Posterior cingulate gyrus (tissue), 11 donors: ENCODE measurements at regions not wholly inside any gene's neighbourhood (a gene's known extent, or its start where the extent isn't known, plus 50 kb on each side); places are given as distances from the start of the nearest gene placed in this dataset.
"Not testable (repeated sequence)": the region's sequence is repeated elsewhere in the genome, so short reads cannot be mapped to it uniquely, and the experiment has no call there.

Source experiments
- DNase-seq, 10 donors: peaks; one replicate each; pipeline versions ENCODE4 v3.0.0 to v3.0.0-alpha.2; 2020 to 2021; ENCODE audit warnings: mixed read lengths in 3 of 10
- intact Hi-C: fragments of 100-400 bp; cut with DNase I; formaldehyde crosslinking; loops from one replicate; pipeline ENCODE4 v1.15.1; 2023

DNA sequence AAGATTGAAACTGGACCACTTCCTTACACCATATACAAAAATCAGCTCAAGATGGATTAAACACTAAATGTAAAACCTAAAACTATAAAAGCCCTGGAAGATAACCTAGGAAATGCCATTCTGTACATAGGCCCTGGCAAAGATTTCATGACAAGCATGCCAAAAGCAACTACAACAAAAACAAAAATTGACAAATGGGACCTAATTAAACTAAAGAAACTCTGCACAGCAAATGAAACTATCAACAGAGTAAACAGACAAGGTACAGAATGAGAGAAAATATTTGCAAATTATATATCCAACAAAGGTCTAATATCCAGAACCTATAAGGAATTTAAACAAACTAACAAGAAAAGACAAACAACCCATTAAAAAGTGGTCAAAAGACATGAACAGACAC, 173.1 kb upstream of the CCDC54 start:
- DNase-seq, result no peak
- intact Hi-C loops, result no loop called here

- intact Hi-C loops, result no loop called here
- DNase-seq, result no peak
Observed at GRCh38 chr3:107205358-107205757, 171.9 kb upstream of the CCDC54 start.

DNA sequence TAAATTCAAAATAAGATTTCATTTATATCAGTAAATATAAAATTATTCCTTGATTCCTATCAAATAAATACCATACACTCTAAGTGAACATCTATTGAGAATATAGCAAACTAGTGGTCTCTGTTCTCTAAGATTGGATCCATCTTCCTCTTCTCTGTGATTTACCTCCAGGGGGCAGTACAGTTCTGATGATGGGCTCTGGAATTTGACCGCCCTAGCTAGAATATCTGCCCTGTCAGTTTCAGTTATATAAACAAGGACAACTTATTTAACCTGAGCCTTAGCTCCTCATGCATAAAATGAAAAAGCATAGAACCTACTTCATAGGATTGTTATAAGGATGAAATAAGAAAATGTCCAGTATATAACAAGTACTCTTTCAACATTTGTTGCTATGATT, 171.1 kb upstream of the CCDC54 start:
- DNase-seq, result peak in 2 of 10 donors; percentile 23 to 45
- intact Hi-C loops, result no loop called here

- intact Hi-C loops, result no loop called here
- no peak for DNase-seq
Observed at GRCh38 chr3:107206945-107207344, 170.3 kb upstream of the CCDC54 start.

DNA sequence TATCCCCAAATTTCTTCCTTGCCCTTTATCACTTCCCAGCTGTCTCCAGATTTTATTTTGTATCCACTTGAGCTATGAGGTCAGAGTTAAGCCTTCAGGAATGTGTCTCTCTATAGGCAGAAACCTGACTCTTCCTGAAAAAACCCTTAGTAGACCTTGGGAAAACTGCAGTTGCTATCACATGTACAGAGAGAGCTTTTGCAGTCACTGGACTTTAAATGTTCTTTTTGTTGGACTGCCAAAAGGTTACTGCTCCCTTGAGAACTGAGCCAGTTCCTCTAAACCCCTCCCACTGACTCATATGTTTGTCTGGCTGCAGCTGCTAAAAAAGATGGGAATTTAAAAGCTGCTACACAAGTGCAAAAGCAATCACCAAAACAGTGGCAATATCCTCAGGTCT, 169.1 kb upstream of the CCDC54 start:
- intact Hi-C loops, result no loop called here

GRCh38 chr3:107208796-107209195, 168.4 kb upstream of the CCDC54 start:
- intact Hi-C loops, result no loop called here
- DNase-seq, result no peak

More for the DNA sequence above, 169.1 kb upstream of the CCDC54 start:
- DNase-seq, result no peak

DNA sequence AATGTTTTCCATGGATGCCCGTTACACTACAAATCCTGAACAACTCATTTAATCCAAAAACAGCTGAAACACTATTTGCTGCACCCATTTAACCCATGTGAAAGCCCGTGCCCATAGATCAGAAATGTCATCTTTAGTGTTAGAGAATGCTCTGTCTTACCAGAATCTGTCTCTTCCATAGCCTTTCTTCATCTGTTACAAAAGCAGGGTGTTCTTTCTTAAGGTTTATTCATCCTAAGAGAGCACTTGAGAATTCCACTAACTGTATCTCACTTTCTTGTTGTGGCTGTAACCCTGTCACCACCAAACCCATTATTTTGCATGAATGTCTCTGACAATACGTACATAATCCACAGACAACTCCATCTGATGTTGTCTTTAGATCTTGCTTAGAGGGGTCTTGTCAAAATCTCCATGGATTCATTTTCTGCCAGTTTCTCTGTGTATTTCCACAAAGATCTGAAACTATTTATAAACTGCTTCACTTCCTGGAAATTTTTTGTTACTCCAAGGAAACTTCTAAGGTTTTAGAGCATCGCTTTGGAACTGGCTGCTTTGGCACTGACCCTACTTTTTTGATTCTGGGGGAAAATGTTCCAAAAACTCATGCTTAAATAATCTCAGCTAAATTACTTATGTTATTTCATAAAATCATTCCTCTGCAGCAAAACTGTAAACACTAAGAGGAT, 167.8 kb upstream of the CCDC54 start:
- intact Hi-C loops, result no loop called here
- no peak for DNase-seq

DNA sequence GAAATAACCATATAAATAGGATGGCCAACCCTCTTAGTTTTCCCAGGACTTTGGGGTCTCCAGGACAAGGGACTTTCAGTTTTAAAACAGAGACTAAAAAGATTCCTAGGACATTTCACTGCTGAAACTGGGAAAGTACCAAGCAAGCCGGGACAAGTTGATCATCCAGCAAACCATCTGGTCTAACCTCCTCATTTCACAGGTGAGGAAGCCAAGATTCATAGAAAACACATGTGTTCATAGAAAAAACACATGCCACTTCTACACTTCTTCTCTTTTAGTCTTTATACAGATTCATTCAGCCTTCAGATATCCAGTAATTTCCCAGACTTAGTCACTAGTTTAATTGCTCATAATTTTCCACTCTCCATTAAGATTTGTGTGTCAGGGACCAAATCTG, 165.6 kb upstream of the CCDC54 start:
- no peak for DNase-seq
- intact Hi-C loops, result loop anchor here (2.0 kb wide), 1 partner anchor 23 kb away; no protein-coding TSS in a partner anchor

- intact Hi-C loops, result no loop called here
- DNase-seq, result no peak
Observed at GRCh38 chr3:107212618-107213017, 164.6 kb upstream of the CCDC54 start.

GRCh38 chr3:107213044-107213669, 164.1 kb upstream of the CCDC54 start:
- DNase-seq, result no peak
- intact Hi-C loops, result no loop called here

DNA sequence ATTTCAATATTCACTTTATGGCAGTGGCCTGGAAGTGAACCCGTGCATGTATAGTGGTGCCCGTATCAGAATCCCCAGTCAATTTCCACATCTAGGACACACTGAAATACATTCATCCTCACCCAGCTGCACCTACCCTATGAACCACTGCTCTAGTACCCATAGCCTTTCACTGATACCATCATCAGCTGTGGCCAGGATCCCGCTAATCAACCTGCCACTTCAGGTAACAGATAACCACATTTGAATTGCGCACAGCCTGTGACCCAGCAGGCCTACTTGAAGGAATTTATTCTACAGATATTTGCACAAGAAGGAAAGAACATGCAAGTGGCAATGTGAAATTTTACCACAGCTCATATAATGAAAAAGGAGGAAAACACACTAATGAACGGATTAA, 161.0 kb upstream of the CCDC54 start:
- DNase-seq, result no peak

DNA sequence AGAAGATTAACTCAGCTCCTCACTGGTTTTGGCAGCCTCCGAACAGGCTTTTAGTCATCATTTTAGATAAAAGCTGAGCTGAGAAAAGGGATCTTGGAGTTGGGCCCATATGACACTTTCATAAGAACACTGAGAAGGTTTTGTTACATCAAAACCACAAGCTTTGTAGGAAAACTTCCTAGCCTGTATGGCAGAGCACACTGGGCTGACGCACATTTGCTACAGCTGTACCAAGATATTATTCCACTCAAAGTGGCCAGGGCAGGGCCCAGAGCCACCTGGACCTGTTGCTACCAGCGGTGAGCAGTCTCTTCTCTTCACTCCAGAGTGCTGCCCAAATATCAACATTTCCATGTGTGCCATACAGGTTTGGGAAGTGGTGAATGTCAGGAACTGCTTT, 160.5 kb upstream of the CCDC54 start:
- intact Hi-C loops, result no loop called here
- DNase-seq, result peak in 1 of 10 donors; percentile 75

More for the DNA sequence above, 161.0 kb upstream of the CCDC54 start:
- intact Hi-C loops, result no loop called here

- no peak for DNase-seq
Observed at GRCh38 chr3:107217172-107217571, 160.1 kb upstream of the CCDC54 start.

DNA sequence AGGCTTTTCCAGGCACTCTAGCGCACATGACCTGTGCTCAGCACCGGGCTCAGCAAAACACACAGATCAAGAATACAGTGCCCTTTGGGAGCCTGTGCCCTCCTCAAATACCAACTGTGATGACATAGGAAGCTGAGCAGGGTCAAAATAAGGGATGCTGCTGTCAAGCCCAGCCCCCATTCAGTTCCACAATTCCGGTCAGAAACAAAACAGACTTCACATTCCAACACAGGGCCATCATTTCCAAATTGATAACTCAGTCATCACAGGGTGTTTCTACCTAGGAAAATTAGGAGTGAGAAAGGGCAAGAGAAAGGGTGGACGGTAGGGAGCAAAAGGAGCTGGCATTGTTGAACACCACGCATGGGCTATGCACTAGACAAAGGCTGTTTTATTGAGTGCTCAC, 158.4 kb upstream of the CCDC54 start:
- intact Hi-C loops, result no loop called here
- DNase-seq, result no peak

More at GRCh38 chr3:107217172-107217571, 160.1 kb upstream of the CCDC54 start:
- intact Hi-C loops, result no loop called here

- intact Hi-C loops, result no loop called here
- DNase-seq, result no peak
Observed at GRCh38 chr3:107220538-107220937, 156.7 kb upstream of the CCDC54 start.

- intact Hi-C loops, result no loop called here
- DNase-seq, result no peak
Observed at GRCh38 chr3:107221856-107222255, 155.4 kb upstream of the CCDC54 start.

DNA sequence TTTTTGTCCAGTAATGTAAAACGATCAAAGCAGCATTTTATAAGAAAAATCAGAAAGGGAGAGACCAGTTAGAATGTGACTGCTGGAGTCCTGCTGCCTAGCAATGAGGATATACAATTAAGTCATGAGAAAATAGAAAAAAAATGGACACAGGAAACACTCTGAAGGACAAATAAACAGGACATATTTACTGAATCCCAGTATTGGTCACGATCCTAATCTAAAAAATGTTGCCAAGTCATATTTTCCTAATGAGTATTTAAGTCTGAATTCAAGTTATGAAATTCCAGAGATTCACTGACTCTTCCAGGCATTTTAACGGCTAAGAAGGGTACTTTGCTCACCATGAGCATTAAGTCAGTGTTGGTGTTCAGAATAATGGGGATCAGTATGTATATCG, 154.3 kb upstream of the CCDC54 start:
- intact Hi-C loops, result no loop called here

DNA sequence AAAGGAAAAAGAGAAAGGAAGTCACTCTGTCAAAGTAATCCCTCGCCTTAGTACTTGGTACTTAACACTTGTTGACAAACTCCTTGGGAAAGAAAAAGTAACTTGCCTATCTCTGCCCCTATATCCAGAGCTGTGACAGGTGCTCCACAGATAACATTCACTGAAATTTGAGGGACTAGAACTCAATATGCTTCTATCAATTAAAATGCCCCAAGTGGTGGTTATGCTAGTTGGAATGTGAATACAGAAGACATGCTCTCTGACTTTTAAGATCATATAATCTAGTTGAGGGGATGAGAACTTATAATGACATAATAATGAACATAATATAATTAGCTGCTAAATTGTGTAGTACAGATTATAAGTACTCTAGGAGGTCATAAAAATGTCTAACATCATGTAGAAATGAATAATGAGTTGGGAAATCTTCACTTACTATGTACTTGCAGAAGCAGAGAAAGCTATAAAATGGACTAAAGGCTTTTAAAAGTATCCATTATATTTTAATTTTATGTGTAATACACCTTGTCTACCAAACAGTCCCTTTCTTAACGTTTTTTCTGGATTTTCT, 153.1 kb upstream of the CCDC54 start:
- intact Hi-C loops, result no loop called here
- DNase-seq, result no peak

More for the DNA sequence above, 154.3 kb upstream of the CCDC54 start:
- DNase-seq, result no peak

DNA sequence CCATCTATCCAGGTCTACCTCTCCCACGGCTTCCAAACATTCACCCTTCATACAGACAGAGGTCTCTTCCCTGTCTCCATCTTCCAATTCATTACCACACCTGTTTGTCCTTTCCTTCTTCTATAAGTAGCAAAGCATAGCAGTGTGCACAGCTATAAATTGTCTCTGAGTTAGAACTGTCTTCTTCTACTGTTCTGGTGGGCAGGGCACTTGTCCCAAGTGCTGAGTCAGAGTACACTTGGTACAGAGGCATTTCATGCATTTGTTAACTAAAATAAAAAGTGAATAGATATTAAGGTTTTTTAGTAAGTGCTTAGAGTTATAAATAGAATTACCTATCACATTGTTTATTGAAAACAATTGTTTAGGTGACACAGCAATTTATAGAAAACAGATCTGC, 150.1 kb upstream of the CCDC54 start:
- intact Hi-C loops, result no loop called here
- DNase-seq, result no peak

DNA sequence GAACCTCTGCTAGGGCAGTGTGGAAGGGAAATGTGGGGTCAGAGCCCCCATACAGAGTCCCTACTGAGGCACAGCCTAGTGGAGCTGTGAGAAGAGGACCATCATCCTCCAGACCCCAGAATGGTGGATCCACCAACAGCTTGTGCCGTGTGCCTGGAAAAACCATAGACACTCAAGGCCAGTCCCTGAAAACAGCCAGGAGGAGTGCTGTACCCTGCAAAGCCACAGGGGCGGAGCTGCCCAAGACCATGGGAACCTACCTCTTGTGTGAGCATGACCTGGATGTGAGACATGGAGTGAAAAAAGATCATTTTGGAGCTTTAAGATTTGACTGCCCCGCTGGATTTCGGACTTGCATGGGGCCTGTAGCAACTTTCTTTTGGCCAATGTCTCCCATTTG, 143.4 kb upstream of the CCDC54 start:
- intact Hi-C loops, result loop anchor here (2.0 to 10.0 kb wide), 4 partner anchors 23 to 1241 kb away; partner anchors contain the start of gene BBX
- DNase-seq, result not testable (repeated sequence)

DNA sequence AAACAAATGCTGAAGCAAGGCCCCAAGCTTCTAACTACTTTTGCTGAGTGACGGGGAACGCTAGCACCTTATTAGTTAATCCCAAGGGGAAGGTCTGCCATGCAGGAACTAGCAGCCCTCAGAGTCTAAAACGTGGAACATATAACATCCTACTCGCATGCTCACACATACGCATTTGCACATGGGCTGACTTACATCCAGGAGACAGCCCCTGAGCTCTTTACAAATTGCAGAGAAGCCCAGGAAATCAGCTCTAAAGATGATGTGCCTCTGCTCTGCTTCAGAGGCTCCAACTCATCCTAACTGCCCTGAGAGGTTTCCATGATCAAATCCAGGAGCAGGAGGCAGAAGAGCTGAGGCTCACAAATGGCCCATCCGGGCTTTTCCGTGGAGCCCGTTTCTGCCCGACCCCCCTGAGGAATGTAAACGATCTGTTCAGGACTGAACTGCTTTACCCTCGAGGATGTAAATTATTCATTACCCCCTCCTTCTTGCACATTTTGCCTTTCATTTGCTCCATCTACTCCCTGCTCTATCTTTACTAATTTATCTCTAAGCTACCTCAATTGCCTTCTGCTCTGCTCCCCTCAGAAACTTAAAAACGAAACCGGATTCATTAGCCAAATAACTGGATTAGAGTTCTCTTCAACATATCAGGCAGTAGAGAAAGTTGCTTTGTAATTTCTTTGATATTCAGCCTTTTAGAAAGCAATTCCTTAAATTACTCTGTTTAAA, 141.9 kb upstream of the CCDC54 start:
- DNase-seq, result peak in 3 of 10 donors; percentile 35 to 85 (median 66)
- intact Hi-C loops, result loop anchor here (2.0 to 10.0 kb wide), 5 partner anchors 25 to 1239 kb away; partner anchors contain the start of gene BBX
